ENCODE measurements at regions not wholly inside any gene's neighbourhood (a gene's known extent, or its start where the extent isn't known, plus 50 kb on each side); places are given as distances from the start of the nearest gene placed in this dataset.

- no peak for DNase-seq (ENCODE audit: low read depth, low spot score)
- TF ChIP-seq CTCF (IDR thresholded peaks at IDR 0.05; ENCODE audit: insufficient read depth, low read length, missing control alignments) = no peak
- CTCF ChIA-PET = interaction anchor here (1.5 kb wide), 1 partner anchor 43 kb away, joined by 6 read pairs; no protein-coding TSS in a partner anchor
- POLR2A ChIA-PET = no interaction called here
- no peak overlapping the region for H3K4me3 ChIP-seq (ENCODE audit: low read depth, low read length)
These were observed 162.0 kb upstream of the ECI2 start for GRCh38 chr6:4297348-4297747.

- DNase-seq (ENCODE audit: low read depth, low spot score) = no peak
- CTCF ChIA-PET = interaction anchor here (1.1 to 1.5 kb wide), 2 partner anchors 43 to 49 kb away, joined by 3 to 6 read pairs; no protein-coding TSS in a partner anchor
- no peak for TF ChIP-seq CTCF (IDR thresholded peaks at IDR 0.05; ENCODE audit: insufficient read depth, low read length, missing control alignments)
- POLR2A ChIA-PET = no interaction called here
- H3K4me3 ChIP-seq (ENCODE audit: low read depth, low read length) = no peak overlapping the region
These were observed 161.2 kb upstream of the ECI2 start for GRCh38 chr6:4296552-4296951.

- TF ChIP-seq CTCF (IDR thresholded peaks at IDR 0.05; ENCODE audit: insufficient read depth, low read length, missing control alignments) = no peak
- ChIA-PET CTCF (interaction anchor here (1.1 to 1.5 kb wide), 2 partner anchors 42 to 49 kb away, joined by 3 to 6 read pairs; no protein-coding TSS in a partner anchor), POLR2A (no interaction called here)
- H3K4me3 ChIP-seq (ENCODE audit: low read depth, low read length) = no peak overlapping the region
- DNase-seq (ENCODE audit: low read depth, low spot score) = no peak
These were observed 160.4 kb upstream of the ECI2 start for GRCh38 chr6:4295783-4296155.

- H3K4me3 ChIP-seq (ENCODE audit: low read depth, low read length) = no peak overlapping the region
- ChIA-PET POLR2A (no interaction called here), CTCF (no interaction called here)
- no peak for DNase-seq (ENCODE audit: low read depth, low spot score)
- no peak for TF ChIP-seq CTCF (IDR thresholded peaks at IDR 0.05; ENCODE audit: insufficient read depth, low read length, missing control alignments)
These were observed 159.8 kb upstream of the ECI2 start for GRCh38 chr6:4295058-4295782.

- no peak for DNase-seq (ENCODE audit: low read depth, low spot score)
- H3K4me3 ChIP-seq (ENCODE audit: low read depth, low read length) = no peak overlapping the region
- no peak for TF ChIP-seq CTCF (IDR thresholded peaks at IDR 0.05; ENCODE audit: insufficient read depth, low read length, missing control alignments)
- ChIA-PET POLR2A (no interaction called here), CTCF (no interaction called here)
These were observed 159.3 kb upstream of the ECI2 start for GRCh38 chr6:4294636-4295035.

- ChIA-PET CTCF (interaction anchor here (1.7 kb wide), 1 partner anchor 11 kb away, joined by 7 read pairs; no protein-coding TSS in a partner anchor), POLR2A (no interaction called here)
- no peak for TF ChIP-seq CTCF (IDR thresholded peaks at IDR 0.05; ENCODE audit: insufficient read depth, low read length, missing control alignments)
- H3K4me3 ChIP-seq (ENCODE audit: low read depth, low read length) = no peak overlapping the region
- no peak for DNase-seq (ENCODE audit: low read depth, low spot score)
These were observed 156.4 kb upstream of the ECI2 start for GRCh38 chr6:4291453-4292403.
